Liver (tissue), 7 donors: ENCODE measurements at regions not wholly inside any gene's neighbourhood (a gene's known extent, or its start where the extent isn't known, plus 50 kb on each side); places are given as distances from the start of the nearest gene placed in this dataset.

Source experiments
- DNase-seq: peaks from one replicate; pipeline ENCODE4 v3.0.0-alpha.2; 2017; ENCODE audit warnings: low spot score
- H3K27ac ChIP-seq, 2 donors: one replicate each; pipeline ENCODE4 v1.7.0; 2013; ENCODE audit warnings: inconsistent platforms in 2 of 2, low read length in 2 of 2, control low read depth in 1 of 2, low read depth in 1 of 2, mild to moderate bottlenecking in 1 of 2
- H3K27me3 ChIP-seq, 4 donors: one replicate each; pipeline versions ENCODE4 v1.6.1 to v1.7.0; 2013; ENCODE audit warnings: low read length in 3 of 4, inconsistent platforms in 1 of 4, mild to moderate bottlenecking in 1 of 4, moderate library complexity in 1 of 4; ENCODE audit not compliant: control insufficient read depth in 4 of 4, insufficient read depth in 4 of 4
- H3K36me3 ChIP-seq, 4 donors: one replicate each; pipeline versions ENCODE4 v1.6.1 to v1.7.0; 2013; ENCODE audit warnings: low read length in 3 of 4, mild to moderate bottlenecking in 3 of 4, low read depth in 1 of 4, moderate library complexity in 1 of 4; ENCODE audit not compliant: control insufficient read depth in 4 of 4, insufficient read depth in 3 of 4
- H3K4me1 ChIP-seq, 4 donors: one replicate each; pipeline versions ENCODE4 v1.6.1 to v1.7.0; 2013; ENCODE audit warnings: low read length in 3 of 4, mild to moderate bottlenecking in 3 of 4, moderate library complexity in 1 of 4; ENCODE audit not compliant: control insufficient read depth in 4 of 4, insufficient read depth in 4 of 4
- H3K4me3 ChIP-seq, 3 donors: one replicate each; pipeline versions ENCODE4 v1.6.1 to v1.7.0; 2013; ENCODE audit warnings: low read length in 3 of 3, control low read depth in 1 of 3, low read depth in 1 of 3, mild to moderate bottlenecking in 1 of 3
- H3K9ac ChIP-seq, 2 donors: one replicate each; pipeline ENCODE4 v1.7.0; 2013; ENCODE audit warnings: low read length in 2 of 2, mild to moderate bottlenecking in 2 of 2, moderate library complexity in 2 of 2, control low read depth in 1 of 2, low read depth in 1 of 2
- H3K9me3 ChIP-seq, 4 donors: one replicate each; pipeline versions ENCODE4 v1.6.1 to v1.7.0; 2013; ENCODE audit warnings: low read length in 3 of 4; ENCODE audit not compliant: control insufficient read depth in 4 of 4
- ATF3 ChIP-seq: IDR thresholded peaks from 2 replicates; pipeline ENCODE4 v1.6.1; 2016; ENCODE audit warnings: antibody characterized with exemption
- EGR1 ChIP-seq, 2 donors: IDR thresholded peaks; 2 replicates each; pipeline ENCODE4 v1.6.1; 2016 to 2018; ENCODE audit warnings: antibody characterized with exemption in 2 of 2, low read depth in 2 of 2
- FOXA1 ChIP-seq: IDR thresholded peaks from 2 replicates; pipeline ENCODE4 v1.6.1; 2016; ENCODE audit warnings: antibody characterized with exemption
- FOXA2 ChIP-seq: IDR thresholded peaks from 2 replicates; pipeline ENCODE4 v1.6.1; 2016; ENCODE audit warnings: antibody characterized with exemption
- HNF4A ChIP-seq, 2 donors: conservative IDR thresholded peaks; 2 replicates each; pipeline ENCODE4 v1.6.1; 2016; ENCODE audit warnings: antibody characterized with exemption in 2 of 2, mild to moderate bottlenecking in 2 of 2
- HNF4G ChIP-seq: IDR thresholded peaks from 2 replicates; pipeline ENCODE4 v1.6.1; 2016; ENCODE audit warnings: antibody characterized with exemption
- JUND ChIP-seq, 2 donors: IDR thresholded peaks; 2 replicates each; pipeline ENCODE4 v1.6.1; 2016; ENCODE audit warnings: antibody characterized with exemption in 2 of 2
- NR2F2 ChIP-seq: IDR thresholded peaks from 2 replicates; pipeline ENCODE4 v1.6.1; 2016; ENCODE audit warnings: antibody characterized with exemption
- RAD21 ChIP-seq, 2 donors: IDR thresholded peaks; 2 replicates each; pipeline ENCODE4 v1.6.1; 2016; ENCODE audit warnings: antibody characterized with exemption in 2 of 2, mild to moderate bottlenecking in 2 of 2
- RXRA ChIP-seq, 2 donors: IDR thresholded peaks; 2 replicates each; pipeline ENCODE4 v1.6.1; 2017 to 2018; ENCODE audit warnings: antibody characterized with exemption in 2 of 2, mild to moderate bottlenecking in 1 of 2
- SP1 ChIP-seq: IDR thresholded peaks from 2 replicates; pipeline ENCODE4 v1.6.1; 2018; ENCODE audit warnings: antibody characterized with exemption, mild to moderate bottlenecking
- TAF1 ChIP-seq: conservative IDR thresholded peaks from 2 replicates; pipeline ENCODE4 v1.6.1; 2016; ENCODE audit warnings: antibody characterized with exemption, mild to moderate bottlenecking
- ZBTB33 ChIP-seq: IDR thresholded peaks from 2 replicates; pipeline ENCODE4 v1.6.1; 2016; ENCODE audit warnings: antibody characterized with exemption
- WGBS: extraction: QIAGEN DNeasy Blood & Tissue Kit; methylation state at CpG from one replicate; pipeline ENCODE4 v1.1.7; 2013; 5-methylcytosine and 5-hydroxymethylcytosine counted together
- donor health status: healthy.
- donor health status: healthy.
- donor health status: healthy.
- donor health status: healthy.

GRCh38 chr9:24351973-24352372 lies 193.7 kb downstream of the IZUMO3 start:
- H3K27ac ChIP-seq: no peak overlapping the region
- TF ChIP-seq JUND (IDR thresholded peaks at IDR 0.05): no peak
- TF ChIP-seq RAD21 (IDR thresholded peaks at IDR 0.05): no peak
- TF ChIP-seq RXRA (IDR thresholded peaks at IDR 0.05): no peak
- TF ChIP-seq ZBTB33: no peak
- TF ChIP-seq NR2F2: no peak
- no peak for TF ChIP-seq FOXA2
- TF ChIP-seq TAF1: no peak
- no peak for TF ChIP-seq HNF4A (conservative IDR thresholded peaks at IDR 0.05)
- no peak for TF ChIP-seq FOXA1
- no peaks in the 10 kb centered on the region for H3K4me1 ChIP-seq
- no peak for DNase-seq
- no peaks in the 10 kb centered on the region for H3K9me3 ChIP-seq
- no peak overlapping the region for H3K9ac ChIP-seq
- no peak overlapping the region for H3K4me3 ChIP-seq
- no peaks in the 10 kb centered on the region for H3K36me3 ChIP-seq
- no peaks in the 10 kb centered on the region for H3K27me3 ChIP-seq

- H3K27ac ChIP-seq: no peak overlapping the region
- no peaks in the 10 kb centered on the region for H3K9me3 ChIP-seq
- no peaks in the 10 kb centered on the region for H3K27me3 ChIP-seq
- no peaks in the 10 kb centered on the region for H3K4me1 ChIP-seq
- H3K9ac ChIP-seq: no peak overlapping the region
- 50% methylated on average over 2 of the region's 2 CpGs for WGBS
- no peaks in the 10 kb centered on the region for H3K36me3 ChIP-seq
- no peak for TF ChIP-seq ATF3
- TF ChIP-seq JUND (IDR thresholded peaks at IDR 0.05): no peak
- no peak for TF ChIP-seq SP1
- TF ChIP-seq HNF4G: no peak
- TF ChIP-seq FOXA1: no peak
- no peak for TF ChIP-seq RXRA (IDR thresholded peaks at IDR 0.05)
- TF ChIP-seq EGR1 (IDR thresholded peaks at IDR 0.05; ENCODE audit: low read depth in 2 of 2): no peak
- TF ChIP-seq NR2F2: no peak
- TF ChIP-seq RAD21 (IDR thresholded peaks at IDR 0.05): no peak
- no peak overlapping the region for H3K4me3 ChIP-seq
- DNase-seq: no peak
Measured at GRCh38 chr9:24351258-24351657, 194.4 kb downstream of the IZUMO3 start.

- 78% methylated on average over 1 of the region's 1 CpG for WGBS
- Histone ChIP-seq H3K27ac (no peak overlapping the region), H3K4me3 (no peak overlapping the region), H3K9me3 (no peaks in the 10 kb centered on the region), H3K36me3 (no peaks in the 10 kb centered on the region), H3K4me1 (no peaks in the 10 kb centered on the region), H3K27me3 (no peaks in the 10 kb centered on the region), H3K9ac (no peak overlapping the region)
- TF ChIP-seq ATF3 (no peak), FOXA1 (no peak), HNF4G (no peak), HNF4A (conservative IDR thresholded peaks at IDR 0.05) (no peak), ZBTB33 (no peak)
- no peak for DNase-seq
Measured at GRCh38 chr9:24342457-24342856, 203.2 kb downstream of the IZUMO3 start.
